ENCODE measurements at regions not wholly inside any gene's neighbourhood (a gene's known extent, or its start where the extent isn't known, plus 50 kb on each side); places are given as distances from the start of the nearest gene placed in this dataset.
"Not testable (repeated sequence)": the region's sequence is repeated elsewhere in the genome, so short reads cannot be mapped to it uniquely, and the experiment has no call there.

GRCh38 chr1:19591482-19592091 is 52.5 kb upstream of the NBL1 start:
- no peak for DNase-seq (ENCODE audit: low spot score)

GRCh38 chr1:19585507-19585906 is 58.6 kb upstream of the NBL1 start:
- no peak for DNase-seq (ENCODE audit: low spot score)

GRCh38 chr1:19582318-19582717 is 61.8 kb upstream of the NBL1 start:
- peak; percentile 62 for DNase-seq (ENCODE audit: low spot score)

GRCh38 chr1:19581381-19581780 is 62.7 kb upstream of the NBL1 start:
- DNase-seq (ENCODE audit: low spot score) = no peak

- no peak for DNase-seq (ENCODE audit: low spot score)
Observed at GRCh38 chr1:19577561-19577960, 66.5 kb upstream of the NBL1 start.

- DNase-seq (ENCODE audit: low spot score) = no peak
Observed at GRCh38 chr1:19577036-19577435, 67.1 kb upstream of the NBL1 start.

GRCh38 chr1:19569786-19570185 is 74.3 kb upstream of the NBL1 start:
- DNase-seq (ENCODE audit: low spot score) = no peak

GRCh38 chr1:19567041-19567440 is 77.1 kb upstream of the NBL1 start:
- no peak for DNase-seq (ENCODE audit: low spot score)

- DNase-seq (ENCODE audit: low spot score) = no peak
Observed at GRCh38 chr1:19564366-19564765, 79.0 kb upstream of the CAPZB start.

- no peak for DNase-seq (ENCODE audit: low spot score)
Observed at GRCh38 chr1:19563324-19564097, 78.2 kb upstream of the CAPZB start.

GRCh38 chr1:19562847-19563246 is 77.5 kb upstream of the CAPZB start:
- no peak for DNase-seq (ENCODE audit: low spot score)

GRCh38 chr1:19560480-19560879 is 75.1 kb upstream of the CAPZB start:
- no peak for DNase-seq (ENCODE audit: low spot score)

GRCh38 chr1:19559641-19560040 is 74.3 kb upstream of the CAPZB start:
- no peak for DNase-seq (ENCODE audit: low spot score)

- no peak for DNase-seq (ENCODE audit: low spot score)
Observed at GRCh38 chr1:19557609-19558051, 72.3 kb upstream of the CAPZB start.

- DNase-seq (ENCODE audit: low spot score) = no peak
Observed at GRCh38 chr1:19554090-19554489, 68.8 kb upstream of the CAPZB start.

GRCh38 chr1:19552291-19553010 is 67.1 kb upstream of the CAPZB start:
- no peak for DNase-seq (ENCODE audit: low spot score)

GRCh38 chr1:19551837-19552236 is 66.5 kb upstream of the CAPZB start:
- DNase-seq (ENCODE audit: low spot score) = not testable (repeated sequence)

- not testable (repeated sequence) for DNase-seq (ENCODE audit: low spot score)
Observed at GRCh38 chr1:19550437-19550836, 65.1 kb upstream of the CAPZB start.

- no peak for DNase-seq (ENCODE audit: low spot score)
Observed at GRCh38 chr1:19547814-19548213, 62.5 kb upstream of the CAPZB start.

GRCh38 chr1:19536519-19536918 is 51.2 kb upstream of the CAPZB start:
- no peak for DNase-seq (ENCODE audit: low spot score)

- DNase-seq (ENCODE audit: low spot score) = no peak
Observed at GRCh38 chr1:19535214-19535613, 49.9 kb upstream of the CAPZB start.
